Muscle layer of colon (tissue), 2 donors: ENCODE measurements at regions not wholly inside any gene's neighbourhood (a gene's known extent, or its start where the extent isn't known, plus 50 kb on each side); places are given as distances from the start of the nearest gene placed in this dataset.
"Not testable (repeated sequence)": the region's sequence is repeated elsewhere in the genome, so short reads cannot be mapped to it uniquely, and the experiment has no call there.

ENCODE experiments used
- H3K27ac ChIP-seq: one replicate; pipeline ENCODE4 v1.7.0; 2013; ENCODE audit warnings: low read depth, mild to moderate bottlenecking, low read length, moderate library complexity
- H3K27me3 ChIP-seq, 2 donors: one replicate each; pipeline ENCODE4 v1.7.0; 2013; ENCODE audit warnings: low read length in 2 of 2, mild to moderate bottlenecking in 2 of 2; ENCODE audit not compliant: insufficient read depth in 2 of 2, control insufficient read depth in 1 of 2
- H3K36me3 ChIP-seq: one replicate; pipeline ENCODE4 v1.7.0; 2013; ENCODE audit warnings: mild to moderate bottlenecking, low read length; ENCODE audit not compliant: insufficient read depth
- H3K4me1 ChIP-seq: one replicate; pipeline ENCODE4 v1.7.0; 2013; ENCODE audit warnings: mild to moderate bottlenecking, low read length; ENCODE audit not compliant: insufficient read depth
- H3K4me3 ChIP-seq, 2 donors: one replicate each; pipeline ENCODE4 v1.7.0; 2013; ENCODE audit warnings: low read length in 2 of 2, low read depth in 1 of 2, mild to moderate bottlenecking in 1 of 2, moderate library complexity in 1 of 2
- H3K9ac ChIP-seq: one replicate; pipeline ENCODE4 v1.7.0; 2013; ENCODE audit warnings: low read length
- H3K9me3 ChIP-seq: one replicate; pipeline ENCODE4 v1.7.0; 2013; ENCODE audit warnings: mild to moderate bottlenecking, low read length
- donor health status: abdominal sarcoma.
- donor health status: Adenocarcinoma of cecum.

DNA sequence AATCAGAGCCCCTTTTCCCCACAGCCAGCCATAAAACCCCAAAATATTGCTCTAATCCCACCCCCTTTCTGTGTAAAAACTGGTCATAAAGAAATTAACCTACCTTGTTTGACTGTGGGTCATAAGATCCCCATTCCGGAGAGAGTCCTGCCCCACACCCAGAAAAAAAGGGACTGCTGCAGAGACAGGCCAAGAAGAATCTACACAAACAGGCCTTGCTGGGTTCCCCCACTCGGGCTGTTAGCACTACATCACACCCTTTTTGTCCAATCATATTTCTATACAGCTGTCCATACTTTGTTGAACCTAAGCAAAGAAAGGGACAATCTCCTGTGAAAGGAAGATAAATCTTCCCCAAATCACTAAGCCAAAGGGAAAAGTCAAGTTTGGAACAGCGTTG is 84.4 kb upstream of the MFGE8 start:
- H3K27me3 ChIP-seq, result no peaks in the 10 kb centered on the region
- H3K27ac ChIP-seq, result no peak overlapping the region
- H3K36me3 ChIP-seq, result no peaks in the 10 kb centered on the region
- no peaks in the 10 kb centered on the region for H3K4me1 ChIP-seq
- no peak overlapping the region for H3K4me3 ChIP-seq
- no peaks in the 10 kb centered on the region for H3K9me3 ChIP-seq
- no peak overlapping the region for H3K9ac ChIP-seq

DNA sequence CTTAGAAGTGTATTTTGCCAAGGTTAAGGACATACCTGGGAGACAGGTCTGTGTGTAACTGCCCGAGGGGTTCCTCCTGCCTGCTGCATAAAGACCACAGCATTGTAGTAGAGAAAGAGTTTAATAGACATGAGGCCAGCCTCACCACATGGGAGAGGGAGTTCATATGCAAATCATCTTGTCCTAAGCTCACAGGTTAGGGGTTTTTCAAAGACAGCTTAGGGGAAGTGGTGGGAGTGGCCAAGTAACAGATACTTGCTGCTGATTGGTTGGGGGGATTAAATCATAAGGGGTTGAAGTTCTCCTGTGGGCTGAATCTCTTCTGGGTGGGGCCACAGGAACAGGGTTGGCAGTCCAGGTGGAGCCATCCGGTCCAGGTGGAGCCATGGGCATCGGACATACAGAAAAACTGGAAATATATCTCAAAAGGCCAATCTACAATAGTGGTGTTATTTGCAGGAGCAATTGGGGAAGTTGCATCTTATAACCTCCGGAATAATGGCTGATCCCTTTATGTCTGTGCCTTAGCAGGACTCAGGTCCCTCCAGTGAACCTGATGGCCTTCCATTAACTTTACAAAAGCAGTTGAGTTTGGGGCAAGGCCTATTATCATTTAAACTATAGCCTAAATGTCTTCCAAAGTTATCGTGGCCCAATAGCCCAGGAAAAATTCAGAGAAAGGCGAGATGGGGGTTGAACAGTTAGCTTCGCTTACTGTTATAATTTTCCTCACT is 86.0 kb upstream of the MFGE8 start:
- Histone ChIP-seq H3K9ac (no peak overlapping the region), H3K27ac (no peak overlapping the region), H3K36me3 (no peaks in the 10 kb centered on the region)

DNA sequence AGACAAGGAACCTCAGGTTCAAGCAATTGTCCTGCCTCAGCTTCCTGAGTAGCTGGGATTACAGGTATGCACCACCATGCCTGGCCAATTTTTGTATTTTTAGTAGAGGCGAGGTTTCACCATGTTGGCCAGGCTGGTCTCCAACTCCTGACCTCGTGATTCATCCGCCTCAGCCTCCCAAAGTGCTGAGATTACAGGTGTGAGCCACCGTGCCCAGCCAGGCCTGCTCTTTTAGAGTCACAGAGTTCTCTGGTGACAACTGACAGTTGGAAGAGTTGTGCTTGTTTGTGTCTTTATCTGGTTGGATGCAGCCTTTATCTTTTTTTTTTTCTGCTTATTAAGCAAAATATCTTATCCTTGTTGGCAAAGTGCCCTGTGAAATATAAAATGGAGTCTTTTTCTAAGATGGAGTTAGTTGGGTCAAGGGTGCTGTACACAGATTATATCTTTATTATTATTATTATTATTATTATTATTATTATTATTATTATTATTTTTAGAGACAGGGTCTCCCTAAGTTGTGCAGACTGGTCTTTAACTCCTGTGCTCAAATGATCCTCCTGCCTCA is 86.5 kb upstream of the ABHD2 start:
- not testable (repeated sequence) for H3K36me3 ChIP-seq, H3K27me3 ChIP-seq, H3K9me3 ChIP-seq, H3K4me3 ChIP-seq, H3K4me1 ChIP-seq, H3K27ac ChIP-seq, H3K9ac ChIP-seq

More for the DNA sequence above, 86.0 kb upstream of the MFGE8 start:
- H3K27me3 ChIP-seq, result no peaks in the 10 kb centered on the region
- H3K9me3 ChIP-seq, result no peaks in the 10 kb centered on the region
- H3K4me3 ChIP-seq, result no peak overlapping the region
- no peaks in the 10 kb centered on the region for H3K4me1 ChIP-seq

DNA sequence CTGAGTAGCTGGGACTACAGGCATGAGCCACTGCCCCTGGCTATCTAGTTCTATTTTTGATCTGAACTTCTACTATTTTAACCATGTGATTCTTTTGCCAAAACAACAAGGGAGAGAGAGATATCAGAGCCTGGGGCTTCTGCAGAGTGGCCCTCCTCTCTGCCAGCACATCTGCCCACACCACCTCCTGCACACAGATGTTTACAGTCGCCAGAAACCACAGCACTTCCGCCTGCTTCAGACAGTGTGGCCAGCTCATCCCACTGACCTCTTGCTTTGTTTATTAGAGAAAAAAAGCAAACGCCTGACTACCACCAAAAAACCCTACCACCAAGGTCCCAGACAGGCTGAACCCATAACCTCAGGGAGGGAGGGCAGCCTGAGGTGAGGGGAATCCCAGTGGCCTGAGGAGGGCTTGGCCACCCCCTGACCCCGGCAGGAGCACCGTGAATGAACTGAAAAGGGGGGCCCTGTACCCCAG is 85.9 kb upstream of the ABHD2 start:
- Histone ChIP-seq H3K4me3 (no peak overlapping the region), H3K27ac (no peak overlapping the region), H3K4me1 (no peaks in the 10 kb centered on the region), H3K27me3 (no peaks in the 10 kb centered on the region), H3K9ac (no peak overlapping the region), H3K36me3 (no peaks in the 10 kb centered on the region), H3K9me3 (no peaks in the 10 kb centered on the region)

DNA sequence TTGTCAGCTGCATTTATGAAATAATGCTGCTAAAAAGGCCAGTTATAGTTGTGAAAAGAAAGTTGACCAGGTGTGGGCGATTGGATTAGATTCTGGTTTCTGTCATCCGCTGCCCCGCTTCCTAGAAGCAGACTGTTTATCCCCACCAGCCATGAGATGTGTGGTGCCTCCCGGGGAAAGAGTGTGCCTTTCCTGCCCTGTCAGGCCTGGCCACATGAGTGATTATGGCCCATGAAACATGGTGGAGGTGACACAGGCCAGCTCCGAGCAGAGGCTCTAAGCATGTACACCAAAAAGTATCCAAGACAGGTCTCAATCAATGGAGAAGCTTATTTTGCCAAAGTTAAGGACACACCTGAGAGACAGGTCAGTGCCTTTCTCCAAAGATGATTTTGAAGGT is 85.4 kb upstream of the ABHD2 start:
- no peaks in the 10 kb centered on the region for H3K4me1 ChIP-seq
- no peaks in the 10 kb centered on the region for H3K9me3 ChIP-seq
- H3K9ac ChIP-seq, result no peak overlapping the region
- no peak overlapping the region for H3K27ac ChIP-seq
- no peak overlapping the region for H3K4me3 ChIP-seq
- H3K27me3 ChIP-seq, result no peaks in the 10 kb centered on the region
- no peaks in the 10 kb centered on the region for H3K36me3 ChIP-seq

DNA sequence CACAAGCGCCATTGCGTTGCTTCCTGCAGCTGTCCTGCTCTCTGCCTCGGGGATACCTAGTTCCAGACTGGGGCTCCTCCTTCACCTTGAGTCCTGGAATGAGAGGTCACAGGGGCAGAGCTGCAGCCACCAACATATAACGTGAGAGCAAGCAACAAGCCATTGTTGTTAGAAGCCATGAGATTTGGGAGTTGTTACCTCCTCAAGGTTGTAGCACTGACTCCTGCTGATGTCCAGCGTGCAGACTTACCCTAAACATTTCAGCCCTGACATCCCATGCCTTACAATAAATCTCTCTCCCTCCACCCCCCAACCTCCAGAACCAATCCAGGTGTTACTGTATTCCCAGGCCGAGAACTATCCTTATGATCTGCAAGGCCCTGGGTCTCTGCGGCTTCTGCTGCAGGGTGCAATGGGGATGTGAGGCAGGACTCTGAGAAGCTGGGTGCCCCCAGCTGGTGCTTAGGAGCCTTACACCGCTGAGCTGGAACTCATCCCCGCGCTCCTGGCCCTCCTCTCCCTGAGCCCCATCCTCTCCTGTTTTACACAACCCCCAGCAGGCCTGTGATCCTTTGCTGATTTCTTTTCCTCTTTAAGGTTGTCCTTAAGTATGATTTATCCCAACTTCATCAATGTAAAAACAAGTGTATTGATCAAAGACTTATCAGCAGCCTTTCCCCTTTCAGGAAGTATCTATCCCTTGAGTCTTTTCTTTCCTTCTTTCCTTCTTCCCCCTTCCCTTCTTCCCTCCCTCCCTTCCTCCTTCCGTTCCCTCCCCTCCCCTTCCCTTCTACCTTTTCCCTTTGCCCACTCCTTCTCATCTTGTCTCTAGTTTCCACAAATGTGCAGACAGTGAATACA is 84.2 kb upstream of the ABHD2 start:
- Histone ChIP-seq H3K9ac (no peak overlapping the region), H3K4me3 (no peak overlapping the region), H3K36me3 (no peaks in the 10 kb centered on the region), H3K27me3 (no peaks in the 10 kb centered on the region), H3K4me1 (no peaks in the 10 kb centered on the region), H3K9me3 (no peaks in the 10 kb centered on the region), H3K27ac (no peak overlapping the region)

DNA sequence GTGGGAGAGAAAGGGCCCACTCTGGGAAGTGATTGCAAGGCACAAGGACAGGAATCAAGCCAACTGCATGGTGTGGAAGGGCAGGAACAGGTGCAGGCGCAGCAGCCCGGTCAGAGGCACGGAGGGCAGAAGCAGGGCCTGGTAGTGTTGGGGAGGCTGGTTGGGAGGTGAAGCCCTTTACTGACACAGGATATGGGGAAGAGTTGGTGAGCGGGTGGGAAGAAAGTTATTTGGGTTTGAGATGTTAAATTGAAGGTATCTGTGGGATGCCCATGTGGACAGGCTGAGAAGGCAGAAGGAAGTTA is 83.6 kb upstream of the ABHD2 start:
- no peaks in the 10 kb centered on the region for H3K9me3 ChIP-seq
- no peaks in the 10 kb centered on the region for H3K4me1 ChIP-seq
- H3K4me3 ChIP-seq, result no peak overlapping the region
- no peaks in the 10 kb centered on the region for H3K27me3 ChIP-seq
- H3K9ac ChIP-seq, result no peak overlapping the region
- no peak overlapping the region for H3K27ac ChIP-seq
- no peaks in the 10 kb centered on the region for H3K36me3 ChIP-seq

DNA sequence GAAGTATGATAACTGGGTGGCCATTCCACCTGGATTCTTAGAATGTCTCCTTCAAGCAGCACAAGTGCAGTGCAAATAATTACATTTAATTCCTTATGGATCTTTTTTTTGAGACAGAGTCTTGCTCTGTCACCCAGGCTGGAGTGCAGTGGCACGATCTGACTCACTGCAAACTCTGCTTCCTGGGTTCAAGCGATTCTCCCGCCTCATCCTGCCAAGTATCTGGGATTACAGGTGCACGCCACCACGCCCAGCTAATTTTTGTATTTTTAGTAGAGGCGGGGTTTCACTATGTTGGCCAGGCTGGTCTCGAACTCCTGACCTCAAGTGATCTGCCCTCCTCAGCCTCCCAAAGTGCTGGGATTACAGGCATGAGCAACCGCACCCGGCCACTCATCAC is 80.7 kb upstream of the ABHD2 start:
- not testable (repeated sequence) for H3K4me3 ChIP-seq

DNA sequence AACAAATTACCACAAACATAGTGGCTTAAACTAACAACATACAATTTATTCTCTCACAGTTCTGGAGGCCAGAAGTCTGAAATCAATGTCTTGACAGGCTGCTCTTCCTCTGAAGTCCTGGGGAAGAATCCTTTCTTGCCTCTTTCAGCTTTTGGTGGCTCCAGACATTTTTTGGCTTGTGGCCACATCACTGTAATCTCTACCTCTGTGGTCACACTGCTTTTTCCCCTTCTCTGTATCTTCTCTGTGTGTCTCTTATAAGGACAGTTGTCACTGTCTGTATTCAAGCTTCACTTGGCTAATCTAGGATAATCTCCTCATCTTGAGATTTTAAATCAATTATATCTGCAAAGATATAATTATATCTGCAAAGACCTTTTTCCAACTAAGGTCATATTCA is 80.3 kb upstream of the ABHD2 start:
- H3K9me3 ChIP-seq, result no peaks in the 10 kb centered on the region
- H3K4me1 ChIP-seq, result no peaks in the 10 kb centered on the region
- no peaks in the 10 kb centered on the region for H3K36me3 ChIP-seq
- H3K4me3 ChIP-seq, result no peak overlapping the region
- H3K9ac ChIP-seq, result no peak overlapping the region
- no peaks in the 10 kb centered on the region for H3K27me3 ChIP-seq
- H3K27ac ChIP-seq, result no peak overlapping the region

More for the DNA sequence above, 80.7 kb upstream of the ABHD2 start:
- H3K27ac ChIP-seq, H3K27me3 ChIP-seq, H3K9me3 ChIP-seq, H3K9ac ChIP-seq, H3K4me1 ChIP-seq, H3K36me3 ChIP-seq: not testable (repeated sequence)

DNA sequence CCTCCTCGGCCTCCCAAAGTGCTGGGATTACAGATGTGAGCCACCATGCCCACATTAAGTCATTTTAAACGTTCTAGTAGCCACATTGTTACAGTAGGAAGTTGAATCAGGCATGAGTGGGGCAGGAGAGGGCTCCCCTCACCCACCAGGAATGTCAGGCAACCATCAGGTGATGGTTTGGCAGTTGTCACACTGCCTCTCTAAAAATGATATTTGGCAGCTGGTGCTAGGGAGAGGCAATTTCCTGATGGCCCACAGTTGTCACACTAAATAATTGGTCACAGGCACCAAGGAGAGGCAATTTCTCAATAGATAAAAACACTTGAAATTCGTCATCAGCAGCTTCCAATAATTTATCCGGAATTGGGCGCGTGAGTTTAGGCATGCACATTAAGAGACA is 79.2 kb upstream of the ABHD2 start:
- Histone ChIP-seq H3K36me3 (no peaks in the 10 kb centered on the region), H3K9ac (no peak overlapping the region), H3K4me3 (no peak overlapping the region), H3K4me1 (no peaks in the 10 kb centered on the region), H3K27me3 (no peaks in the 10 kb centered on the region), H3K9me3 (no peaks in the 10 kb centered on the region), H3K27ac (no peak overlapping the region)

DNA sequence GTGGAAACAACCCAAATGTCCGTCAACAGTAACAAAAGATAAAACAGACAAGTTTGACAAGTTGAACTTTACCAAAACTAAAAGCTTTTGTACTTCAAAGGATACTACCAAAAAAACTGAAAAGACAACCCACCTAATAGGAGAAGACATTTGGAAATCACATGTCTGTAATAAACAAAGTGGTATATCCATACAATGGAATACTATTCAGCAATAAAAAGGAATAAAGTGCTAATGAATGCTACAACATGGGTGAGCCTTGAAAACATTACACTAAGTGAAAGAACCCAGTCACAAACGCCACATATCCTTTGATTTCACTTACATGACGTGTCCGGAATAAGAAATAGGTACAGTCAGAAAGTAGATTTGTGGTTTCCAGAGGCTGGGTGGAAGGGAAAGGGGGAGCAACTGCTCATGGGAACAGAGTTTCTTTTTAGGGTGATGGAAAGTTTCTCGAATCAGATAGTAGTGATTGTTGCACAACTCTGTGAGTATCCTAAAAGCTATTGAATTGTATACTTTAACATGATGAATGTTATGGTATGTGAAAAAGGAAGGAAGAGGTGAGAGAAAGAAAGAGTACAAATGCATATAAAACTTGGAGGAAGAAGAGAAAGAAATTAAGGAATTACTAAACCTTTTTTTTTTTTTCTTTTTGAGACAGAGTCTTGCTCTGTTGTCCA is 72.7 kb upstream of the ABHD2 start:
- H3K27me3 ChIP-seq, result peaks cover 0 to 6% of the 10 kb centered on the region in 2 donors
- H3K9me3 ChIP-seq, result no peaks in the 10 kb centered on the region
- H3K9ac ChIP-seq, result no peak overlapping the region
- H3K36me3 ChIP-seq, result no peaks in the 10 kb centered on the region
- H3K4me3 ChIP-seq, result no peak overlapping the region
- peaks cover 9% of the 10 kb centered on the region for H3K4me1 ChIP-seq
- no peak overlapping the region for H3K27ac ChIP-seq
